Lower leg skin (tissue), 4 donors: ENCODE measurements at regions not wholly inside any gene's neighbourhood (a gene's known extent, or its start where the extent isn't known, plus 50 kb on each side); places are given as distances from the start of the nearest gene placed in this dataset.

Experiments used
- DNase-seq, 2 donors: peaks; one replicate each; pipeline ENCODE4 v3.0.0-alpha.2; 2019; ENCODE audit warnings: low spot score in 2 of 2
- H3K4me3 ChIP-seq: fragments of 200-600 bp; sonication (generic); 2 replicates; pipeline ENCODE4 v1.5.1; 2017; ENCODE audit warnings: mild to moderate bottlenecking, low read depth; ENCODE audit not compliant: poor library complexity, severe bottlenecking
- POLR2A ChIP-seq, 2 donors: fragments of 450-650 bp; IDR thresholded peaks; one replicate each; pipeline ENCODE4 v1.6.1; 2016 to 2017; ENCODE audit warnings: antibody characterized with exemption in 2 of 2, mild to moderate bottlenecking in 1 of 2, moderate library complexity in 1 of 2
- WGBS, 2 donors: methylation state at CpG; one replicate each; pipeline ENCODE4 v1.1.5; 2018; 5-methylcytosine and 5-hydroxymethylcytosine counted together
- intact Hi-C: fragments of 100-400 bp; cut with DNase I; formaldehyde crosslinking; loops from one replicate; pipeline ENCODE4 v1.15.0; 2023; ENCODE audit warnings: low total_unique reads
- TF ChIP-seq, protein P1 (sequence below), 3 donors: fragments of 450-650 bp; IDR thresholded peaks; one replicate each; pipeline ENCODE4 v1.5.1; 2016; ENCODE audit warnings: antibody characterized with exemption in 3 of 3, mild to moderate bottlenecking in 3 of 3, moderate library complexity in 2 of 3

DNA sequence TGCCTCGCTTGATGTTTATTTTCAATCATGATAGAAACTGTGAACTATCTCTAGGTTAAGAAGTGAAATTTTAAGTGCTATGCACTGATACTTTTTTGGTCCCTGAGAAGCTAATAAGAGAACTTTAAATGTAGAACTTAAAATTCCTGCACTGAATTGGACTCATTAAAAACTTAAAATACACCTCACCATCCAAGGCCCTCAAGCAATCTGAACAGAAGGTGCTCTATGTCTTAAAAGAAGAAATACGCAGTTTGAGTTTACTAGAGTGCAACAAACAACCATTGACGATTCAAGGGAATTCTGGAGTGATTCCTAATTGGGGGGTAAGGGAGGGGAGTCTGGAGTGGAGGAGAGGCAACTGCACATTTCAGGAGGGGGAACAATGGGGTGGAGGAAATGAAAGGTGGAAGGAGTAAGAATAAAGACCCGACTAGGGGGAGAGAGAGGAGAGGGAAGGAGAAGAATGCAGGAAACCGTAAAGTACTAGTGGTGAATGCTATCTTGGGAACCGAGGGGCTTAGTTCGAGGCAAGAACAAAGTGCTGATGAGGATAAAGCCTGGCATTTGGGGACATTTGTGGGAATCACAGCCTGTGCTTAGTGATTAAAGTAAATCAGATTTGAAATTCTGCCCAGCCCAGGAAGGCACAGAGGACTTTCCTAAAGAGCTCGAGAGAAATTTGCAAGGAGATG is 389.7 kb downstream of the AACS start:
- DNase-seq: no peak
- H3K4me3 ChIP-seq: no peak overlapping the region
- intact Hi-C loops: no loop called here
- WGBS, 2 donors: 33 to 42% methylated on average over 8 of the region's 8 CpGs
- no peak for TF ChIP-seq POLR2A (IDR thresholded peaks at IDR 0.05)
- TF ChIP-seq, protein P1, sequence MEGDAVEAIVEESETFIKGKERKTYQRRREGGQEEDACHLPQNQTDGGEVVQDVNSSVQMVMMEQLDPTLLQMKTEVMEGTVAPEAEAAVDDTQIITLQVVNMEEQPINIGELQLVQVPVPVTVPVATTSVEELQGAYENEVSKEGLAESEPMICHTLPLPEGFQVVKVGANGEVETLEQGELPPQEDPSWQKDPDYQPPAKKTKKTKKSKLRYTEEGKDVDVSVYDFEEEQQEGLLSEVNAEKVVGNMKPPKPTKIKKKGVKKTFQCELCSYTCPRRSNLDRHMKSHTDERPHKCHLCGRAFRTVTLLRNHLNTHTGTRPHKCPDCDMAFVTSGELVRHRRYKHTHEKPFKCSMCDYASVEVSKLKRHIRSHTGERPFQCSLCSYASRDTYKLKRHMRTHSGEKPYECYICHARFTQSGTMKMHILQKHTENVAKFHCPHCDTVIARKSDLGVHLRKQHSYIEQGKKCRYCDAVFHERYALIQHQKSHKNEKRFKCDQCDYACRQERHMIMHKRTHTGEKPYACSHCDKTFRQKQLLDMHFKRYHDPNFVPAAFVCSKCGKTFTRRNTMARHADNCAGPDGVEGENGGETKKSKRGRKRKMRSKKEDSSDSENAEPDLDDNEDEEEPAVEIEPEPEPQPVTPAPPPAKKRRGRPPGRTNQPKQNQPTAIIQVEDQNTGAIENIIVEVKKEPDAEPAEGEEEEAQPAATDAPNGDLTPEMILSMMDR (IDR thresholded peaks at IDR 0.05): no peak

GRCh38 chr12:125455556-125455955 is 390.3 kb downstream of the AACS start:
- no peak overlapping the region for H3K4me3 ChIP-seq
- intact Hi-C loops: no loop called here
- 51 to 66% methylated on average over 4 of the region's 4 CpGs for WGBS, 2 donors
- TF ChIP-seq POLR2A (IDR thresholded peaks at IDR 0.05): no peak
- TF ChIP-seq, protein P1 (IDR thresholded peaks at IDR 0.05): no peak
- DNase-seq: no peak

DNA sequence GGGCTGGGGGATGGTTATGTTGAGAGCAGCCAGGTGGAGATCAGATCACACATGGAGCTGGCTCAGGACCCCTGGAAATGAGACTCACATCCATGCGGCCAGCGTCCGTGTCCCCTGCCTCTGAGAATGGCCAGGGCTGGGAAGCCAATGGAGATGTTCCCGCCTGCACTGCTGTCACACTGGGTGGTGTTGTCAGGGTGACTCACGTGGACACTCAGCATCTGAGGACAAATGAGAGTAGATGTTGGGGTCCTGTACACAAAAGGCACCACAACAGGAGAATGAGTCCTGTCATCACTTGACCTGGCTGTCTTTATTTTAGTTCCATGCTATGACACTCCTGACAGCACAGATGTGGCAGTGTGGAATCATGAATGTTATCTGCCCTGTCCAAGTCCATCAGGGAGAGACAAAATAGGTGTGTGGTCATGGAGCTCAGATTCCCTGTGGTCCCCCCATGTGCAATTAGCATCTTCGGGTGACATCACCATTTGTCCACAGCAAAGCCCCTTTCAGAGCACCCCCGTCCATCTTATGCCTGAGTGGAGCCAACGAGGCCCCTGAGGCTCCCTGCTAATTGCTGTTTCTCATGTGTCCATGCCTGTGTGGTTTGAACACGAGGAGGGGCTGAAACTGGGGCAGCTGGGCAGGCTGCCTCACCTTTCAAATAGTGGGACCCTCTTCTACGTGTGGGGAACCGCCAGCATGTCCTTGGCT is 393.5 kb downstream of the AACS start:
- no peak for DNase-seq
- TF ChIP-seq, protein P1 (IDR thresholded peaks at IDR 0.05): no peak
- TF ChIP-seq POLR2A (IDR thresholded peaks at IDR 0.05): no peak
- intact Hi-C loops: no loop called here
- no peak overlapping the region for H3K4me3 ChIP-seq
- 79 to 80% methylated on average over 11 of the region's 11 CpGs for WGBS, 2 donors

- WGBS, 2 donors: 86% methylated on average over 5 of the region's 5 CpGs
- intact Hi-C loops: no loop called here
- TF ChIP-seq, protein P1 (IDR thresholded peaks at IDR 0.05): no peak
- TF ChIP-seq POLR2A (IDR thresholded peaks at IDR 0.05): no peak
- DNase-seq: no peak
- no peak overlapping the region for H3K4me3 ChIP-seq
These were observed 396.6 kb downstream of the AACS start for GRCh38 chr12:125461831-125462230.

GRCh38 chr12:125463386-125463785 is 398.2 kb downstream of the AACS start:
- 75 to 95% methylated on average over 2 of the region's 2 CpGs for WGBS, 2 donors
- DNase-seq: no peak
- H3K4me3 ChIP-seq: no peak overlapping the region
- TF ChIP-seq, protein P1 (IDR thresholded peaks at IDR 0.05): no peak
- intact Hi-C loops: no loop called here
